H9 (cell line): ENCODE measurements at regions not wholly inside any gene's neighbourhood (a gene's known extent, or its start where the extent isn't known, plus 50 kb on each side); places are given as distances from the start of the nearest gene placed in this dataset.

Source experiments
- DNase-seq: peaks from one replicate; pipeline ENCODE4 v3.0.0-alpha.2; 2017
- H2AFZ ChIP-seq: one replicate; pipeline ENCODE4 v1.6.1; 2013; ENCODE audit warnings: mild to moderate bottlenecking, low read length, control low read depth, moderate library complexity
- H2AK5ac ChIP-seq: 2 replicates; pipeline ENCODE4 v1.6.1; 2013; ENCODE audit warnings: low read length, control low read depth, mixed read lengths; ENCODE audit not compliant: insufficient read length
- H2BK120ac ChIP-seq: one replicate; pipeline ENCODE4 v1.6.1; 2013; ENCODE audit warnings: low read depth, mild to moderate bottlenecking, low read length, control low read depth, inconsistent platforms; ENCODE audit not compliant: poor library complexity, severe bottlenecking
- H2BK12ac ChIP-seq: 2 replicates; pipeline ENCODE4 v1.6.1; 2013; ENCODE audit warnings: low read length, control low read depth, mixed read lengths, low read depth; ENCODE audit not compliant: insufficient read length
- H2BK15ac ChIP-seq: 2 replicates; pipeline ENCODE4 v1.6.1; 2013; ENCODE audit warnings: low read depth, low read length, control low read depth
- H2BK20ac ChIP-seq: one replicate; pipeline ENCODE4 v1.6.1; 2013; ENCODE audit warnings: low read depth, mild to moderate bottlenecking, low read length, control low read depth, inconsistent platforms; ENCODE audit not compliant: poor library complexity, severe bottlenecking
- H2BK5ac ChIP-seq: 2 replicates; pipeline ENCODE4 v1.6.1; 2013; ENCODE audit warnings: low read length, control low read depth, mixed read lengths; ENCODE audit not compliant: insufficient read length
- H3K14ac ChIP-seq: 2 replicates; pipeline ENCODE4 v1.6.1; 2013; ENCODE audit warnings: low read length, control low read depth; ENCODE audit not compliant: insufficient read depth
- H3K18ac ChIP-seq: 2 replicates; pipeline ENCODE4 v1.6.1; 2013; ENCODE audit warnings: low read depth, mild to moderate bottlenecking, mixed read lengths, low read length, control low read depth; ENCODE audit not compliant: insufficient read length
- H3K23ac ChIP-seq: 2 replicates; pipeline ENCODE4 v1.6.1; 2013; ENCODE audit warnings: low read length, control low read depth, mixed read lengths, low read depth; ENCODE audit not compliant: insufficient read length
- H3K23me2 ChIP-seq: 2 replicates; pipeline ENCODE4 v1.6.1; 2013; ENCODE audit warnings: low read depth, mild to moderate bottlenecking, mixed read lengths, low read length, control low read depth; ENCODE audit not compliant: insufficient read length, poor library complexity, severe bottlenecking
- H3K27ac ChIP-seq: 2 replicates; pipeline ENCODE4 v1.5.1; 2013; ENCODE audit warnings: low read length, control low read depth, mixed read lengths, low read depth; ENCODE audit not compliant: insufficient read length
- H3K27me3 ChIP-seq: 2 replicates; pipeline ENCODE4 v1.6.1; 2013; ENCODE audit warnings: low read length, control low read depth, inconsistent platforms; ENCODE audit not compliant: insufficient read depth
- H3K4ac ChIP-seq: 2 replicates; pipeline ENCODE4 v1.6.1; 2013; ENCODE audit warnings: low read depth, mild to moderate bottlenecking, control low read depth, inconsistent platforms, low read length, moderate library complexity
- H3K4me1 ChIP-seq: 2 replicates; pipeline ENCODE4 v1.6.1; 2013; ENCODE audit warnings: low read length, control low read depth, inconsistent platforms; ENCODE audit not compliant: insufficient read depth
- H3K4me2 ChIP-seq: 2 replicates; pipeline ENCODE4 v1.6.1; 2013; ENCODE audit warnings: low read length, control low read depth, mixed read lengths; ENCODE audit not compliant: insufficient read length, insufficient read depth
- H3K56ac ChIP-seq: 2 replicates; pipeline ENCODE4 v1.6.1; 2013; ENCODE audit warnings: low read depth, mild to moderate bottlenecking, mixed read lengths, low read length, control low read depth; ENCODE audit not compliant: insufficient read length
- H3K79me1 ChIP-seq: 2 replicates; pipeline ENCODE4 v1.6.1; 2013; ENCODE audit warnings: low read depth, mild to moderate bottlenecking, moderate library complexity, low read length, control low read depth, inconsistent platforms; ENCODE audit not compliant: insufficient read depth, poor library complexity, severe bottlenecking
- H3K79me2 ChIP-seq: 2 replicates; pipeline ENCODE4 v1.6.1; 2013; ENCODE audit warnings: low read length, control low read depth, inconsistent platforms; ENCODE audit not compliant: insufficient read depth
- H3K9ac ChIP-seq: 2 replicates; pipeline ENCODE4 v1.6.1; 2013; ENCODE audit warnings: low read length, control low read depth, mixed read lengths; ENCODE audit not compliant: insufficient read length; ENCODE audit errors: extremely low read depth
- H3K9me3 ChIP-seq: one replicate; pipeline ENCODE4 v1.6.1; 2013; ENCODE audit warnings: low read depth, low read length, inconsistent platforms; ENCODE audit not compliant: control insufficient read depth
- H3T11ph ChIP-seq: one replicate; pipeline ENCODE4 v1.6.1; 2013; ENCODE audit warnings: mild to moderate bottlenecking, low read length, control low read depth, inconsistent platforms
- H4K20me1 ChIP-seq: one replicate; pipeline ENCODE4 v1.6.1; 2013; ENCODE audit not compliant: control insufficient read depth, insufficient read length, insufficient read depth
- H4K5ac ChIP-seq: 2 replicates; pipeline ENCODE4 v1.6.1; 2013; ENCODE audit warnings: low read depth, mild to moderate bottlenecking, mixed read lengths, low read length, control low read depth; ENCODE audit not compliant: insufficient read length
- H4K8ac ChIP-seq: replicated peaks from 2 replicates; pipeline ENCODE4 v1.6.1; 2013; ENCODE audit warnings: low read length, control low read depth, mixed read lengths, low read depth; ENCODE audit not compliant: insufficient read length
- H4K91ac ChIP-seq: 2 replicates; pipeline ENCODE4 v1.6.1; 2013; ENCODE audit warnings: low read depth, mild to moderate bottlenecking, moderate library complexity, mixed read lengths, low read length, control low read depth; ENCODE audit not compliant: insufficient read length
- H3K27ac Mint-ChIP-seq, 3 experiments: 2 replicates in 2 of 3; 3 replicates in 1 of 3; pipeline ENCODE4 v1.8.0; 2020 to 2021; ENCODE audit warnings: mixed read lengths in 3 of 3, mild to moderate bottlenecking in 1 of 3, moderate library complexity in 1 of 3
- H3K27me3 Mint-ChIP-seq: 2 replicates; pipeline ENCODE4 v1.8.0; 2021; ENCODE audit warnings: low read depth, mild to moderate bottlenecking, moderate library complexity, mixed read lengths
- H3K36me3 Mint-ChIP-seq, 3 experiments: 2 replicates in 2 of 3; 3 replicates in 1 of 3; pipeline ENCODE4 v1.8.0; 2020 to 2021; ENCODE audit warnings: low read depth in 3 of 3, mixed read lengths in 3 of 3; ENCODE audit not compliant: insufficient read depth in 1 of 3
- H3K4me1 Mint-ChIP-seq, 2 experiments: 2 replicates each; pipeline ENCODE4 v1.8.0; 2020; ENCODE audit warnings: mixed read lengths in 2 of 2
- H3K4me3 Mint-ChIP-seq, 2 experiments: 2 replicates in 1 of 2; 3 replicates in 1 of 2; pipeline ENCODE4 v1.8.0; 2020 to 2021; ENCODE audit warnings: mild to moderate bottlenecking in 2 of 2, mixed read lengths in 2 of 2, moderate library complexity in 1 of 2
- H3K9me3 Mint-ChIP-seq, 2 experiments: 2 replicates in 1 of 2; 3 replicates in 1 of 2; pipeline ENCODE4 v1.8.0; 2020; ENCODE audit warnings: mild to moderate bottlenecking in 2 of 2, mixed read lengths in 2 of 2, moderate library complexity in 1 of 2
- CTCF ChIP-seq: fragments of 200-600 bp; sonication (generic); conservative IDR thresholded peaks from 3 replicates; pipeline ENCODE4 v1.8.0; 2021; ENCODE audit warnings: antibody characterized with exemption, mild to moderate bottlenecking
- WGBS: extraction: QIAGEN DNeasy Blood & Tissue Kit; methylation state at CpG from one replicate; pipeline ENCODE4 v1.1.7; 2013; ENCODE audit warnings: missing lambda C conversion rate, low lambda C conversion rate, mixed read lengths; ENCODE audit not compliant: insufficient read length; ENCODE audit errors: extremely low coverage; 5-methylcytosine and 5-hydroxymethylcytosine counted together

GRCh38 chr1:3981746-3982505, 81.9 kb upstream of the C1orf174 start:
- H3K79me1 ChIP-seq = no peaks in the 10 kb centered on the region
- H3K4me2 ChIP-seq = no peak overlapping the region
- H4K91ac ChIP-seq = no peak overlapping the region
- no peak overlapping the region for H2BK5ac ChIP-seq
- H3K18ac ChIP-seq = no peak overlapping the region
- H3K9me3 ChIP-seq = no peaks in the 10 kb centered on the region
- Mint-ChIP-seq H3K36me3 (no peaks in the 10 kb centered on the region), H3K9me3 (no peaks in the 10 kb centered on the region), H3K4me1 (peaks cover 10 to 23% of the 10 kb centered on the region in 2 experiments), H3K27ac (no peak overlapping the region; a peak in 1 of 7 replicates), H3K4me3 (no peak overlapping the region), H3K27me3 (no peaks in the 10 kb centered on the region)
- H4K20me1 ChIP-seq = no peaks in the 10 kb centered on the region
- no peaks in the 10 kb centered on the region for H3K23me2 ChIP-seq
- H3K23ac ChIP-seq = no peak overlapping the region
- H3K27ac ChIP-seq = no peak overlapping the region
- no CpG with 5 or more reads among the region's 12 CpGs for WGBS
- H3K9ac ChIP-seq = no peak overlapping the region
- no peak overlapping the region for H2AK5ac ChIP-seq
- H3K56ac ChIP-seq = no peak overlapping the region
- H2AFZ ChIP-seq = no peak overlapping the region
- H4K5ac ChIP-seq = no peak overlapping the region
- no peaks in the 10 kb centered on the region for H3K79me2 ChIP-seq
- no peak overlapping the region for H2BK120ac ChIP-seq
- H3K4me1 ChIP-seq = no peaks in the 10 kb centered on the region
- no peak for TF ChIP-seq CTCF
- no peak overlapping the region for H2BK12ac ChIP-seq
- H3T11ph ChIP-seq = no peak overlapping the region
- no peak overlapping the region for H2BK15ac ChIP-seq
- H4K8ac ChIP-seq = no peak overlapping the region
- no peak overlapping the region for H3K4ac ChIP-seq
- no peak overlapping the region for H2BK20ac ChIP-seq
- no peaks in the 10 kb centered on the region for H3K27me3 ChIP-seq
- no peak overlapping the region for H3K14ac ChIP-seq
- no peak for DNase-seq
